ENCODE measurements at regions not wholly inside any gene's neighbourhood (a gene's known extent, or its start where the extent isn't known, plus 50 kb on each side); places are given as distances from the start of the nearest gene placed in this dataset.
"Not testable (repeated sequence)": the region's sequence is repeated elsewhere in the genome, so short reads cannot be mapped to it uniquely, and the experiment has no call there.

DNA sequence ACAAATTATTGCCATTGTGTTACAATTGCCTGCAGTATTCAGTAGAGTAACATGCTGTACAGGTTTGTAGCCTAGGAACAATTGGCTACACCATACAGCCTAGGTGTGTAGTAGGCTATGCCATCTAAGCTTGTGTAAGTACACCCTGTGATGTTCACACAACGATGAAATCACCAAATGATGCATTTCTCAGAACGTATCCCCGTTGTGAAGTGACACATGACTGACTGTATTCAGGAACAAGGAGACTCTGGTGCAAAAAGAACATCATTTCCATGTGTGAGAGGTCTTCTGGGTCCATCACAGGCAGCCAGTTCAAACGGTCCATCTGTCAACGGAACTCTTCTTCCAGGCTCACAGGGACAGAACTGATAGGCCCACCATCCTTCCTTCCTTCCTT, 263.7 kb downstream of the ANAPC1 start:
- DNase-seq (ENCODE audit: low read depth), result no peak

DNA sequence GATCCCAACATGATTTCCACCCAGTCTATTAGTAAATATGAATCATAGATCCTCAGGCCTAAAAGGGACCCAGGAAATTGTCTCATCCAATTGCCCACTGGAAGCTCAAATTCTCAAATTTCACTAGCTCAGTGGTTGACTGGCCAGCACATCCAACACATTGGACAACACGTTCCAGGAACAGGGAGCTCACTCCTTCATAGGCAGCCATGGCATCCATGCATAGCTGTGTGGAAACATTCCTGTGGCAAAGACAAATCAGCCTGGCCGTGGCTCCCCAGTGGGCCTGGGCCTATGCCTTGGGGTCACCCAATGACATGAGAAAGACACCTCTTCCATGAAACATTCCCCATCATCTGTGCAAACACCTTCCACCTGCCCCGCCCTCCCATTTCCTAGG, 261.1 kb downstream of the ANAPC1 start:
- no peak for DNase-seq (ENCODE audit: low read depth)

DNA sequence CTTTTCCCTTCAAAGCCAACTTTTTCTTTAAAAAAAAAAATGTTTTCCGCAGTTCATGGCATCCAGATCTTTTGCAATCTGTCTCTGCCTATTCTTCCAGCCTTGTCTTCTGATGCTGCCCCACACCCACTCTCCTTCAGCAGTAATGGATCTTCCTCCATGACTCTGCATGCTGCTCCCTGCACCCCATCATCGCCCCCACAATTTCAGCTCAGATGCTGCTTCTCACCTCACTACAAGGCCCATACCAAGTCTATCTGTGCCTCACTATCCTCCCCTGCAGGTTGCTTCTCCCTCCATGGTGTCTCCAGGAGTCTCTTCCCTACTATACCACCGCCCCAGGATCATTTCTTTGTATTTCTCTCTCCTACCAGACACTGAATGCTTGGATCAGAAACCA, 260.6 kb downstream of the ANAPC1 start:
- no peak for DNase-seq (ENCODE audit: low read depth)

DNA sequence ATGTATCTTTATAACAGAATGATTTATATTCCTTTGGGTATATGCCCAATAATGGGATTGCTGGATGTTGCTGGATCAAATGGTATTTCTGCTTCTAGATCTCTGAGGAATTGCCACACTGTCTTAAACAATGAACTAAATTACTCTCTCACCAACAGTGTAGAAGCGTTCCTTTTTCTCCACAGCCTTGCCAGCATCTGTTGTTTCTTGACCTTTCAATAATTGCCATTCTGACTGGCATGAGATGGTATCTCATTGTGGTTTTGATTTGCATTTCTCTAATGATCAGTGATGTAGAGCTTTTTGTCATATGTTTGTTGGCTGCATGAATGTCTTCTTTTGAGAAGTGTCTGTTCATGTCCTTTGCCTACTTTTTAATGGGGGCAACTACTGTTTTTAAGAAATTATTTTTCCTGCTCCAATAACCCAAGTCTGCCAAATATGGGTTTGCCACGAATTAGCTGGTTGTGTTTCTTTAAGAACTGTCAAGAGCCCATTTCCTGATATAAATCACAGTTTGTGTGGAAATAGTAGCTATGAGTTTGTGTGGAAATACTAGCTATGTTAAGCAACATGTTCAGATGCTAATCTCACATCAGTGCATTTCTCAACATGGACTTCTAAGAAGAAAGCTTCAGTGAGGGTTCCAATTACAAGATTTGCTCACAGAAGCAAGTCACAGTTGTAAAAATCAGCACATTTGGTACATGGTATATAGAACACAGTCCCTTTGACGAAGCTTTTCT, 259.4 kb downstream of the ANAPC1 start:
- DNase-seq (ENCODE audit: low read depth), result no peak

DNA sequence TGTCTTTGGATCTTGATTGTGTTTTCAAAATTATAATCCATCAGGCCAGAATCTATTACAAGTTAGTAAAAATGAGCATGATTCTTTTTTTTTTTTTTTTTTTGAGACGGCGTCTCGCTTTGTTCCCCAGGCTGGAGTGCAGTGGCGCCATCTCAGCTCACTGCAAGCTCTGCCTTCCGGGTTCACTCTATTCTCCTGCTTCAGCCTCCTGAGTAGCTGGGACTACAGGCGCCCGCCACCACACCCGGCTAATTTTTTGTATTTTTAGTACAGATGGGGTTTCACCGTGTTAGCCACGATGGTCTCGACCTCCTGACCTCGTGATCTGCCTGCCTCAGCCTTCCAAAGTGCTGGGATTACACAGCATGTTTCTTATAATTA, 258.8 kb downstream of the ANAPC1 start:
- DNase-seq (ENCODE audit: low read depth), result not testable (repeated sequence)

DNA sequence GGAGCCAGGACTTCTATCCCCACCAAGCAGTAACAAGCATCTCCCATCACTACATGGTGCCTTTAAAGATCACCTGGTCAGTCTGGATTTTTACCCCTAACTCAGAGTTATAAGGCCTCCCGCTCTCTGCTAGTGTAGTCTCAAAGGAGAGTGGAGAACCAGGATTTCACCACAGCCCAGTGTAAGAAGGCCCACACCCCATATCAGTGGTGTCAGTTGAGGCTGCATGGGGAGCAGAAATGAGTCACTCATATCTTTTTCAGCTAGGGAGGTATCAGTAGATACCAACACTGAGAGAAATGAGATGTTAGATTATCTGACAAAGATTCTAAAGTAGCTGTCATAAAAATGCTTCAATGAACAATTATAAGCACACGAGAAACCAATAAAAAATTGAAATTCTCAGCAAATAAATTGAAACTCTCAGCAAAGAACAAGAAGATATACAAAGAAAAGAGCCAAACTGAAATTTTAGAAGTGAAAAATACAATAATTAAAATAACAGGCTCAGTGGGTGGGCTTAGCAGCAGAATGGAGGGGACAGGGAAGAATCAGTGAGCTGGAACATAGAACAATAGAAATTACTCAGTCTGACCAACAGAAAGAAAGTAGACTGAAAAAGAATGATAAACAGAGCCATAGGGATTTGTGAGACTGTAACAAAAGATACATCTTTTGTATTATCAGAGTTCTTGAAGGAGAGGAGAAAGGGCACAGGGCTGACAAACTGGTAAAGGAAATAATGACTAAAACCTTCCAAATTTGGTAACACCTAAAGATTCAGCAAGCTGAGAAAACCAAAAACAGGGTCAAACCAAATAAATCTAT, 257.7 kb downstream of the ANAPC1 start:
- DNase-seq (ENCODE audit: low read depth), result no peak

DNA sequence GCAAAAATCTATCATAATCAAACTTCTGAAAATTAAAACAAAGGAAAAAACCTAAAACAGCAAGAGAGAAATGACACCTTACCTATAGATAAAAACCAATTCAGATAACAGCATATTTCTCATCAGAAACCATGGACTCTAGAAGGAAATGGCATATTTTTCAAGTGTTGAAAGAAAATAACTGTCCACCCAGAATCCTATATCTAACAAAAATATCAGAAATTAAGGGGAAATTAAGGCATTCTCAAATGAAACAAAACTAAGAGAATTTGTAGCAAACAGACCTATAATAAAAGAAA, 257.2 kb downstream of the ANAPC1 start:
- DNase-seq (ENCODE audit: low read depth), result no peak

DNA sequence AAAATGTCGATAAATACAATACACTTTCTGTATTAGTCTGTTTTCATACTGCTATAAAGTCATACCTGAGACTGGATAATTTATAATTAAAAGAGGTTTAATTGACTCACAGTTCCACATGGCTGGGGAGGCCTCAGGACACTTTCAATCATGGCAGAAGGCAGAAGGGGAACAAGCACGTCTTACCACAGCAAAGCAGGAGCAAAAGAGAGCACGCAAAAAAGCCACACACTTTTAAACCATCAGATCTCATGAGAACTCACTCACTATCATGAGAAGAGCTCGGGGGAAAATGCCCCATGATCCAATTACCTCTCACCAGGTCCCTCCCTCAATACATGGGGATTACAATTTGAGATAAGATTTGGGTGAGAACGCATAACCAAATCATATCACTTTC, 256.7 kb downstream of the ANAPC1 start:
- DNase-seq (ENCODE audit: low read depth), result no peak

DNA sequence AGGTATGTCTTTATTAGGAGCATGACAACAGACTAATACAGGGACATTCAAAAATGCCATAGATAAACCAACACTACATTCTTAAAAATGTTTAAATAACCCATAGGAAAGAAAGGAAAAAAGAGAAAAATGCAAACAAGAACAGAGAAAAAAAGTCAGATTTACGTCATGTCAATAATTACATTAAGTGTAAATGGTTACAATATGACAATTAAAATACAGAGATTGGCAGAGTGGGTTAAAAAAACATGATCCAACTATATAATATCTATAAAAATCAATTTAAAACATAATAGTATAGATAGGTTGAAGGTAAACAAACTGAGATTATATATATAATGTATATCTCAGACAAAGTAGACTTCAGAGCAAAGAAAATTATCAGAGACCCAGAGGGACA, 255.8 kb downstream of the ANAPC1 start:
- no peak for DNase-seq (ENCODE audit: low read depth)

DNA sequence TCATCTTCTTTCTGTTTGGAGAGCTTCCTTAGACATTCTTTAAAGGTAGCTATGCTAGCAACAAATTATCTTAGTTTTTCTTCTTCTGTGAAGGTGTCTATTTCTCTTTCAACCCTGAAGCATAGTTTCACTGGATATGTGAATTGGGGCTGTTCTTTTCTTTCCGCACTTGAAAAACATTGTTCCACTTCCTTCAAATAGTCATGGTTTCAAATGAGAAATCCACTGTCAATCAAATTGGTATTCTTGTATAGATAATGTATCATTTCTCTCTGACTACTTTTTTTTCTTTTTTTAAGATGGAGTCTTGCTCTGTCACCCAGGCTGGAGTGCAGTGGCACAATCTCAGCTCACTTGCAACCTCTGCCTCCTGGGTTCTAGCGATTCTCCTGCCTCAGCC, 254.0 kb downstream of the ANAPC1 start:
- no peak for DNase-seq (ENCODE audit: low read depth)

DNA sequence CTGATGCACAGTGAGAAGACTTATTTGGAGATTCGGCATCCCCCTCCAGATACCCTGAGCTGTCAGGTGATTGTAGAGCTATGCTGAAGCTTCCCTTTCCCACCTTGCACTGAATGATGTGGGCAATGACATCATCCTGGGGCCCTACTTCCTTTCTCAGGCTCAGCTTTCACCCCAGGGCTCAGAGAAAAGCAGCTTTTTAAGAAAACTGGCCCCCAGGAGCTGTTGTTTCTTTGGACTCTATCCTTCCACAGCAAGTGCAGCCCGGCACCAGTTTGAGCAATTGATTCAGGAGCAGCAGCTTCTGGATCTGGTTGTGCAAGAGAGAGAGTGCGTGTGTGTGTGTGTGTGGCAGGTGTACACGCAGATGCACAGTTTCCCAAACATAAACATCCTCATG, 251.3 kb downstream of the ANAPC1 start:
- DNase-seq (ENCODE audit: low read depth), result no peak

DNA sequence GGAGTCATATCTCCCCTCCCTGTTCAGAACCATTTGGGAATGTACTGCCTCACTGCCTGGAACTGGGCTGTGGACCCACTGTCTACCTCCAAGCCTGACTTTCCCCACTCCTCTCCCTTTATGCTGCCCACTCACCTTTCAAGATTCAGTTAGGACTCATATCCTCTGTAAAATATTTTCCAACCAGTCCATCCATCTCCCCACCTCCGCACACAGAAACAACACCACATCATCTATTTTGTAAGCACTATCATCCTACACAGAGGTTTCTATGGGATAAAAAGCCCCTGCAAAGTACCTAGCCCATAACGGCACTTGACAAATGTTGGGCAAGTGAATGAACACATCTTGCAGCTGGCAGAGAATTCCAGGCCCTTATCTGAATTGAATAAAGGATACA, 250.8 kb downstream of the ANAPC1 start:
- DNase-seq (ENCODE audit: low read depth), result no peak

DNA sequence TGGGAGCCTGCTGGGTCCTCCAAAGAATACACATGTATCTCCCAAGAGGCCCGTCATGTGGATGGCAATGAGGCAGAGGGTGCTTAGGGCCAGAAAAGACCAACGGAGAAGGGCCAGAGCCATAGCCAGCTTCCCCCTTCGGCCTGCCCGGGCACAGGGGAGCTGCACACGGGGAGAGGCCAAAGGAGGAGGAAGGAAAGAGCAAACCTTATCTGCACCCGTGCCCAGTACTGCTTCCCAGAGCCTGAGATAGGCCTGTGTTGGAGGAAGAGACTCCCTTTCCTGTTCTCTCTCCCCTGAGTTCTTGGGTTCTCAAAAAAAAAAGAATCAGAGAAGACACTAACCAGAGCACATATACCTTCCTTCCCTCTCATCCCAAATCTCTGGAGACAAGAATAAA, 250.3 kb downstream of the ANAPC1 start:
- no peak for DNase-seq (ENCODE audit: low read depth)

DNA sequence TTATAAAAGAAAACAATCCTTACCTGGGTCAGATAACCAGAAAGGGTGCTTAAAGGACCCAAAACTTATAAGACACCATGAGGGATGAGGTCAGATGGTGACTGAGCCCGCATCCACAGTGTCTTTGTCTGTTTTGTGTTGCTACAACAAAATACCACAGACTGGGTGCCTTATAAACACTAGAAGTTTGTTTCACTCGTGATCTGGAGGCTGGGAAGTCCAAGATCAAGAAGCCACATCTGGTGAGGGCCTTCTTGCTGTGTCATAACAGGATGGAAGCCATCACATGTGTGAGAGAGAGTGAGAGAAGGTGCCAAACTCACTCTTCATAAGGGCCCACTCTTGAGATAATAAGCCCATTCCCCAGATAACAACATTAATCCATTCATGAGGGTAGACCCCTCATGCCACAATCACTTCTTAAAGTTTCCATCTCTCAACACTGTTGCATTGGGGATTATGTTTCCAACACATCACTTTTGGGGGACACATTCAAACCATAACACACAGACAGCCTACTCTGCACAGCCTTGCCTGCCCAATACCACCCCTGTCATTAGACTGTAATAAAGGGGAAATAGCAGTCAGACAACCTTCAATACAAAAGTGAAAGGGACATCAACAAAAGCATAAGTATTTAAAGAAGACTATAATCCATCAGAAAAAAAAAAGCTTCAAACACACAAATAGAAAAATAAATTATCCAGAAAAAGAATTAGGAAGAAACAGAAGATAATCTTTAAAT, 249.8 kb downstream of the ANAPC1 start:
- no peak for DNase-seq (ENCODE audit: low read depth)

DNA sequence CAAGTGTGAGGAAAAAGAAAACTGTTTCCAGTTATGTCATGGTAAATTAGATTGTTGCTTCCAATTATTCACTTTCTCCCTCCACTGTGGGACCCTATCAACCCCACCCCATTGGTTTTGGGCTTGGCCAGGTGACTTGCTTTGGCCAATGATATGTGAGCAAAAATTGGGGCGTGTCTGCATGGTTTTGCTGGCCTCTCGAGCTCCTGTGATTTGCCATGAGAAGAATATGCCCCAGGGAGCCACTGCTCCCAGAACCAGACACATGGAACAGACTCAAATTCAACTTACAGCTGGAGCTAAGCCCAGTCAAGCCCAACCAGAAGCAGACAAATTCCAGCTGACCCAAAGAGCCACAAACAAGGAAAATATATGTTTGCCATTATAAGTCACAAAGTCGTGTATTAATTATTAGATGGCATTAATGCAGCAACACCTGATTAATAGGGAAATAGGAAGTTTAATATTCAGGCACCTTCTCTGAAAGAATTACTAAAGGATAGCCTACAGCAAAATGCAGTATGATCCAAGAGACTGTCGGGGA, 248.9 kb downstream of the ANAPC1 start:
- no peak for DNase-seq (ENCODE audit: low read depth)

DNA sequence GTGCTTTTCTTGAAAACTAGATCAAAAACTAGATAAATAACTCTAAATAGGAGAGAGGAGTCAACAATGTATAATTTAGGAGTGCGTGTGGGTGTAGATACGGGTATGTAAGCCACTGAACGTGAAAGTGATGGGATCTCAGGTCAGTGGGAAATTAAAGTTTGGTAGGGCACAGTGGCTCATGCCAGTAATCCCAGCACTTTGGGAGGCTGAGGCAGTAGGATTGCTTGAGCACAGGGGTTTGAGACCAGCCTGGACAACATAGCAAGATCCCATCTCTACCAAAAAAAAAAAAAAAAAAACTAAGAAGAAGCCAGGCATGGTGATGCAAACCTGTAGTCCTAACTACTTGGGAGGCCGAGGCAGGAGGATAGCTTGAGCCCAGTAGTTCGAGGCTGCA, 247.1 kb downstream of the ANAPC1 start:
- DNase-seq (ENCODE audit: low read depth), result no peak

DNA sequence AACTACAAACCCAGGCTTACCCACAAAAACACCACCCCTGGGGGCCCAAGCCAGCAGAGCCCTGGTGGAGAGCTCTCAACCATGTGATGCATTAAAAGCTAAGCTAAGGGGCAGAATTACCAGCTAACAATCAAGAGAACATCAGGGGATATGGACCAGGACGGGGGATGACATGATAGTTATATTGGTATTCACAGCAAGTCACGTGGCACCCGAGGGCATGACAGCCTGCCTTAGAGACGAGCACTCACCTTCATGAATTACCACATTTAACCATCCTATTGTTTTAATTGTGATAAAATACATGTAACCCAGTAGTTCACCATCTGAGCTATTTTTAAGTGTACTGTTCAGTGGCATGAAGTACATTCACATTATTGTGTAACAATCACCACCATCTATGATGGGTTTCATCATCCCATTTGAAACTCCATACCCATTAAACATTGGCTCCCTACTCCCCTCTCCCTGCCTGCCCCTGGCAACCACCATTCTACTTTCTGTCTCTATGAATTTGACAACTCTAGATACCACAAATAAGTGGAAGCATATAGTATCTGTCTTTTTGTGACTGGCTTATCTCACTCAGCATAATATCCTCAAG, 245.6 kb downstream of the ANAPC1 start:
- DNase-seq (ENCODE audit: low read depth), result no peak

DNA sequence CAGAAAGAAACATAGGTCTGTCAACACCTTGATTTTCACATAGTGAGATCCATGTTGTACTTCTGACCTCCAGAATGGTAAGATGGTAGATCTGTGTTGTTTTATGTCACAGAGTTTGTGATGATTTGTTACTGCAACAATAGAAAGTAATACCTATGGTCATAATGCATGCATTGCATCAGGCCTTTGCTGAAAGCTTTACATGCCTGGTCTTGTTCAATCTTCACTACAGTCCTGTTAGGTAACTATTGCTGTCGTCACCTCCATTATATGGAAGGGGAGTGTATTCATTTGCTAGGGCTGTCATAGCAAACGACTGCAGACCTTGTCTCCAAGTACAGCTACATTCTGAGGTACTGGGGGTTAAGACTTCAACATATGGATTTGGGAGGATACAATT, 243.5 kb downstream of the ANAPC1 start:
- no peak for DNase-seq (ENCODE audit: low read depth)

DNA sequence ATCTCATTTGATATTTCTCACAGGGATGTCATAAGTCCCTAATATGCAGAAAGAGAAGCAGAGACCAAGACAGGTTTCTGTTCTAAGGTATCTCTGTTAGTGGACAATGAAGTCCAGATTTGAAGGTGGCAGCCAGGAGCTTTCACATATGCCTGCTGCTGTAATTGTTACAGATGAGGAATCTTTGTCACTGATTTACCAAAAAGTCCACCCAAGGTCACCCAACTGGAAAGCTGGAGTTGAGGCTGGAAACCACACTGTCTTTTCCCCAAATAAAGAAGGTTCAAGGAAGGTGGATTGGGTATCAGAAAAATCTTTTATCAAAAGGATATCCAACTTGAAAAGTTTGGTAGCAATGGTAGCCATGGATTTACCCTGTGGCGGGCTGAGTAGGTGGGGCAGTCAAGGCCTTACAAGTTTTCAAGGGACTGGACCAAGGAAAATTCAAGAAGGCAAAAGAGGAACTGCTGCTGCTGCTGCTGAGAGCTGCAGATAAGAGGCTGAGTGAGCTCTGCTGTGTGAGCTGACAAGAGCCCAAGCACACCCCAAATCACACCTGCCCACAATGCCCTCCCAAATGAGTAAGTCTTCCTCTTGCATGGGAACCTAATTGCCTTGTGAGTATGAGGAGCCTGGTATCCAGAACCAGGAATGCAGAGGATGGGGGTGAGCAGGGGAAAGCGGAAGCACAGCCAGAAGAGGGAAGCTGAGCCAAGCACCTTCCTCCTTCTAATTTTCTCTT, 241.2 kb downstream of the ANAPC1 start:
- DNase-seq (ENCODE audit: low read depth), result no peak

DNA sequence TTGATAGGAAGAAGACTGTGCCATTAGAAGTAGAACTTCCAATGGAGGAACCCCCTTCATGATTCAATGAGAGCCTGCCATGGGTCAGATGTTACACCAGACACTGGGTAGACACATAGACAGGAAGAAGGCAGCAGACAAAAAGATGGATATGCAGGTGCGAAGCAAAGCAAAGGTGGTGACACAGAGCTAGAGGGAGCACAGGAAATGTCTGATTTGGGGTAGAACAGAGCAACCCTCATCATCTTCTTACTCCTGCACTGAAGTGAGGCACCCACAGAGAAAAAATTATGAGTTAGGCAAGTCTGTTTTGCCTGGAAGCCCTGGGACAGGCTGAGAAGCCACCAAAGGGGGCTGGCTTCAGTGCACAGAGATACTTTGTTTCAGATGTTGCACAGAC, 240.2 kb downstream of the ANAPC1 start:
- no peak for DNase-seq (ENCODE audit: low read depth)

DNA sequence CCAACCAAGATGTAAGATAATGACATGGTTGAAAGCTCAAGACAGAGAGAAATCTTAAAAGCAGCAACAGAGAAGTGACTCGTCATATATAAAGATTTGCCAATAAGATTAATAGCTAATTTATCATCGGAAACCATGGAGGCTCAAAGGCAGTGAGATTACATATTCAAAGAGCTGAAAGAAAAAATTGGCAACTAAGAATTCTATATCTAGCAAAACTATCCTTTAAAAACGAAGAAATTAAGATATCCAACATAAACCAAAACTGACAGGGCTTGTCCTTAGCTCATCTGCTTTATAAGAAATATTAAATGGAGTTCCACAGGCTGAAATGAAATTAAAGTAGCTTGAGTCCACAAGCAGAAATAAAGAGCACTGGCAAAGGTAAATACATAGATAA, 236.6 kb downstream of the ANAPC1 start:
- DNase-seq (ENCODE audit: low read depth), result no peak

DNA sequence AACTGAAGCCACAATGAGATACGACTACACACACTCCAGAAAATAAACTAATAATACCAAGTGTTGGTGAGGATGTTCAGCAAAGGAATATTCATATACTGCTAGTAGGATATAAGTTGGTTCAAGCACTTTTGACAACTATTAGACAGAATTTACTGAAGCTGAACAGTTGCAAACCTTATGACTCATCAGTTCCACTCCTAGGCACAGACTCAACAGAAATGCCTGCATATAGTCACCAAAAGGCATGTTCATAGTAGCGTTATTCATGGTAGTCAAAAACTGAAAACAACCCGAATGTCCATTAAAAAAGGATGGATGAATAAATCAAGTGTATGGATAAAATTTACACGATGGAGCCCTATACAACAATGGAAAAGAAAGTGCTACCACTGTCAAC, 232.0 kb downstream of the ANAPC1 start:
- no peak for DNase-seq (ENCODE audit: low read depth)
